HG03175 (cell line): ENCODE measurements at regions not wholly inside any gene's neighbourhood (a gene's known extent, or its start where the extent isn't known, plus 50 kb on each side); places are given as distances from the start of the nearest gene placed in this dataset.

Experiments used
- ATAC-seq: cut with Tn5 transposase; IDR thresholded peaks from one replicate; pipeline ENCODE4 v1.9.1; 2021; ENCODE audit warnings: mild to moderate bottlenecking, moderate library complexity; ENCODE audit not compliant: unreplicated experiment

DNA sequence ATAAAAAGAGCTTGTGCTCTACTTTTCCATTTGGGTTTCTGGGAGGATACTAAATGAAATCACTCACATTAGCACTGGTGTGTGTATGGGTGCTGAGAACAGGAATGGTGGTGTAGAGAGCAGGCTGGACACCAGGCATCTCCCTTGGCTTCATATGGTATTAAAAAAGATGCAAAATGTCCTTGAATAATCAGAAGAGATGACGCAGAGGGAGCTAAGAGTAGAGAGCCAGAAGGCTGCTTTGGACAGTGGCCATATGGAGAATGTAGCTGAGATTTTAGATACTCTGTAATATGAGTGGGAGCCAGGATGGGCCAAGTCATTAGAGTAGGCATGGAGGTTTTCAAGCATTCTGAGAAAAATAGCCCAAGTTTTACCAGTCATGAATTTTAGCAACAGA, 112.3 kb upstream of the ZRANB2 start:
- ATAC-seq, result no peak

- ATAC-seq, result no peak
Observed at GRCh38 chr1:71191520-71191919, 110.7 kb upstream of the ZRANB2 start.

DNA sequence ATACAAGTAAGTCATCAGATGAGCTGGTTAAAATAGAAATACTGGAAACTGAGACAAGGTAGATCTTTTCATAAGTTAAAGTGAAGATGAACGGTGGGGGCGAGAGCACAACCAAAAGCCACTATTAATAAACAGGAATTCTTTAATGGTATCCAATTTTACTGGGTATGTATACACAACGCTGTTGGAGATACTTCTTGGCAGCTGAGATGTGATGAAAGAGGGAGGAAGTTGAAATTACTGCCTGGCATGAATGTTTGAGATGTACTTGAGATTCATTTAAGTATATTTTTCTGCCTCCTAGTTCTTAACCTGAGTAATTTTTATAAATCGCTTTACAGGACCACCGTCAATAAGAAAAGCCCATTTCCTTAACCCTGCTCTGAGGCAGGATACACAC, 110.0 kb upstream of the ZRANB2 start:
- ATAC-seq, result no peak

GRCh38 chr1:71184410-71184809, 103.6 kb upstream of the ZRANB2 start:
- no peak for ATAC-seq

GRCh38 chr1:71179997-71180396, 99.2 kb upstream of the ZRANB2 start:
- no peak for ATAC-seq

DNA sequence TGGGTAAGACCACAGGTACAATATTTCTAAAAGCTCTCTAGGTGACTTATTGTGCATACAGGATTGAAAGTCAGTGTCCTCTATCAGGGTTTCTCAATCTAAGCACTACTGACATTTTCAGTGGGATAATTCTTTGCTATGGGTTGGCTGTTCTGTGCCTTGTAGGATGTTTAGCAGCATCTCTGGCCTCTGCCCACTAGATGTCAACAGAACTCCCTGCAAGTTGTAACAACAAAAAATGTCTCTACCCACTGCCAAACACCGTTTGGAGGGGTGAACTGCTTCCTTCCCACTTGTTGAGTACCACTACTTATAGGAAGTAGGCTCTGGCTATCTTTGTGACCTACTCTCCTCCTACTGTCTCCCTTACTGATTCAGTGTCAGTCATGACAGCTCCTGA, 90.1 kb upstream of the ZRANB2 start:
- ATAC-seq, result no peak

- no peak for ATAC-seq
Observed at GRCh38 chr1:71167505-71167904, 86.7 kb upstream of the ZRANB2 start.

GRCh38 chr1:71166178-71167173, 85.6 kb upstream of the ZRANB2 start:
- no peak for ATAC-seq

- ATAC-seq, result no peak
Observed at GRCh38 chr1:71157715-71158114, 76.9 kb upstream of the ZRANB2 start.

DNA sequence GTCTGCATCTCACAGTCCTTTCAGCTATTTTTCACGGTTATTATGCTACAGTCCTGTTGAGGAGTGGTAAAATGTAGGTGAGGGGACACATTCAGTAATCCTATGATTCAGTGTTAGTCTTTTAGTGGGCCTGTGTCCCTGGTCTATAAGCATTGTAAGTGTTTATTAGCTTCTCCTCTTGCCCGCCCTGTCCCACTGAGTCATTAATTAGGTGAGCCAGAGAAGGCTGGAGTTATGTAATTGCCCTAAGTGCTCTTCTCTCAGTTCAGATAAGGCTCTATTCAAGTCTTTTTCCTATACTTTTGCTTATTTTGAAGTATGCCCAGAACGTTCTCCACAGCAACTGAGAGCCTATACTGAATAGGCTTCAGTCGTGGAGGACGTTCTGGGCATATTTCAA, 76.3 kb upstream of the ZRANB2 start:
- no peak for ATAC-seq

DNA sequence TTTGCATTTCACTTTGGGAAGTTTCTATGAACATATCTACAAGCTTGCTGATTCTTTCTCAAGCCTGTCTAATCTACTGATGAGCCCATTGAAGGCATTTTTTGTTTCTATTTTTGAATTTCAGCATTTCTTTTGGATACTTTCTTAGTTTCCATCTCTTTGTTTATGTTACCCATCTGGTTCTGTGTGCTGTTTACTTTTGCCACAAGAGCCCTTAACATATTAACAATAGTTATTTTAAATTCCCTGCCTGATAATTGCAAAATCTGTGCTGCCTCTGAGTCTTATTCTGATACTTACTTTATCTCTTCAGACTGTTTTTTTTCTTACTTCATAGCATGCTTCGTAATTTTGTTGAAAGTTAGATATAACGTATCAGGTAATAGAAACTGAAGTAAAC, 75.8 kb upstream of the ZRANB2 start:
- no peak for ATAC-seq

- ATAC-seq, result no peak
Observed at GRCh38 chr1:71154429-71154828, 73.6 kb upstream of the ZRANB2 start.

DNA sequence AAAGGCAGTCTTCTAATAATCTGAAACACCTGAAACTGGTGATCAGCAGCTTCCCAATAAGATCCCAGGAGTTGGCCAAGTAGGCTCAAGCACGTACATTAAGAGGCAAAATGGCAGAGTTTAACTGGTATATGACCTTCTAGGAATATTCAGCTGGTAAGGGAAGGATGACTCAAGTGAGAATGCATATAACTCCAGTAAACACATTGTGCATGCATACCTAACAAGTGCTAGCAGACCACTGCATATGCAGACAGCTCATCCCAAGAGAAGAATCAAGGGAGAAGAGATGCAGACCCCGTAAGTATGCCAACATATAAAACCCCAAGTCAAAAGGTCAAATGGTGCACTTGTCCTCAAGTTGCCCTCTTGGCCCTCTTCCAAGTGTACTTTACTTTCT, 73.0 kb upstream of the ZRANB2 start:
- no peak for ATAC-seq

DNA sequence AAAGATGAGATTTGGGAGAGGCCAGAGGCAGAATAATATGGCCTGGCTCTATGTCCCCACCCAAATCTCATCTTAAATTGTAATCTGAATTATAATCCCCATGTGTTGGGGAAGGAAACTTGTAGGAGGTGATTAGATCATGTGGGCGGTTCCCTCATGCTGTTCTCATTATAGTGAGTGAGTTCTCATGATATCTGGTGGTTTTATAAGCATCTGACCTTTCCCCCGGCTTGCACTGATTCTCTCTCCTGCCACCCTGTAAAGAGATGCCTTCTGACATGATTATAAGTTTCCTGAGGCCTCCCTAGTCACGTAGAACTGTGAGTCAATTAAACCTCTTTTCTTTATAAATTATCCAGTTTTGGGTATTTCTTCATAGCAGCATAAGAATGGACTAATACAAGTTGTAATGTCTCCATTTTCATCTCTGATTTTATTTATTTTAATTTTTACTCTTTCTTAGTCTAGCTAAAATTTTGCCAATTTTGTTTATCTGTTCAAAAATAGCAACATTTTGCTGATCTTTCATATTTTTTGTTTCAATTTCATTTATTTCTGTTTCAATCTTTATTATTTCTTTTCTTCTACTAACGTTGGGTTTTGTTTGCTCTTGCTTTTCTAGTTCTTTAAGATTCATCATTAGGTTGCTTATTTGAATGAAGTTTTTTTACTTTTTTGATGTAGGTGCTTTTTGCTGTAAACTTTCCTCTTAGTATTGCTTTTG, 67.0 kb upstream of the ZRANB2 start:
- ATAC-seq, result no peak

DNA sequence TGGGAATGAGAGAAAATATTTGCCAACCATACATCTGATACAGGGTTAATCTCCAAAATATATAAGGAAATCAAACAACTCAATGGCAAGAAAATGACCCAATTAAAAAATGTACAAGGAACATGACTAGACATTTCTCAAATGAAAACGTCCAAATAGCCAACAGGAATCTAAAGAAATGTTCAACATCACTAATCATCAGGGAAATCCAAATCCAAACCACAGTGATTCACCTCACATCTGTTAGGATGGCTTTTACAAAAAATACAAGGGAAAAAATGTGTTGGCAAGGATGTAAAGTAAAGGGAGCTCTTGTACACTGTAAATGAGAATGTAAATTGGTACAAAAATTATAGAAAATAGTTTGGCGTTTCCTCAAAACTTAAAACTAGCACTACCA, 54.7 kb upstream of the ZRANB2 start:
- ATAC-seq, result no peak
